T-helper 2 cell treated with Interferon-gamma antibody and Interleukin-4, amounts not matched to agents 100 ng/mL and 5 ng/mL, for 36 hours (primary cell): ENCODE measurements at regions not wholly inside any gene's neighbourhood (a gene's known extent, or its start where the extent isn't known, plus 50 kb on each side); places are given as distances from the start of the nearest gene placed in this dataset.

ENCODE experiments used
- intact Hi-C: fragments of 100-400 bp; cut with micrococcal nuclease; formaldehyde crosslinking; loops from one replicate; pipeline ENCODE4 v1.15.1; 2023

DNA sequence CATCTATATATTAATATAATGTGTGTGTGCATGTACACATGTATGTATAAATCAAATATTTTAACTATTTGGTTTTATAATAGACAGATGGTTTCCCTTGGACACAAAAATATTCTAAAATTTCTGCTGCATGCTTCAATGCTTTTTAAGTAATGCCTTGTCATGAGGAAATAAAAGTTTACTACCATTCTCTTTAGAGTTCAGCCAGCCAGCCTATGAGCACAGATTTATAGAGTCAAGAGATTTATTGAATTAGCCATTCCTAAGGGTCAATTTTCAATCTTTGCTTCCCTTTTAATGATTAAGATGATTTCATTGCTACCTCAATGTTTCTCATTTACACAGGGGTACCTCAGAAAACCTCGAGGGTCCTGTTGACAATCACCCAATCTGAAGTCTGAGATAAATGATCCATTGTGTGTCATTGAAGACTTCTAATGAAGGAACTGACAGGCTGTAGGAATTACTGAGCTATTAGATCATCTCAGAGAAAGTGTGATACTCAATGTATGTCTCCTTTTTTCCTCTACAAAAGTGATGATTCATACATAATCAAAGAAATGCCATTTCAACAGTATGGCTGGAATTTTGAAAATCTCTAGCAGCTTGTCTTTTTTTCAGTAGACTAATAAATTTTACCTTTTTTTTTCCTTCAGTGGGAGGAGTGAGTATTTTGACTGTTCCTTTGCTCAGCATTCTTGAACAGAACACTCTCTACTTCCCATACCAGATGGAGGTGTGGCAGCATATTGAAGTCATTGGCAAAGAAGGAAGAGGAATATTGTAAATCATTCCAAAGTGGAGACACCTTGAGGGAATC lies 222.6 kb upstream of the PCDH18 start:
- intact Hi-C loops: no loop called here

DNA sequence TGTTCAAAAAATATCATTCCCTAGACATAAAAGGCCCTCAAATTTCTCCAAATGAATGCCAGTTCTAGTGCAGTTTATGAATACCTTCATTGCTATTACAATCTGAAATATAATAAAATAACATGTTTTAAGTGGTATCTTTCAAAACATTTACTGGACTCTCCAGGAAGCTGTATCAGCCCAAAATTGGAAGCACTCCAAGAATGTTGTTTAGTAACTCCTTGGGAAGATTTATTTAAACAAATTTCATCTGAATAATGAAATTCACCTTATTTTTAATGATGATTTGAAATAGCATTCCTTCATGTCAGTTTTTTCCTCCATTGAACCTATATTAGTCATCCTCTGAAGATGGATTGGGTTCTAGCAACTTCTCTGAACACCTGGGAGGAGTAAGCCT lies 217.2 kb upstream of the PCDH18 start:
- intact Hi-C loops: no loop called here

DNA sequence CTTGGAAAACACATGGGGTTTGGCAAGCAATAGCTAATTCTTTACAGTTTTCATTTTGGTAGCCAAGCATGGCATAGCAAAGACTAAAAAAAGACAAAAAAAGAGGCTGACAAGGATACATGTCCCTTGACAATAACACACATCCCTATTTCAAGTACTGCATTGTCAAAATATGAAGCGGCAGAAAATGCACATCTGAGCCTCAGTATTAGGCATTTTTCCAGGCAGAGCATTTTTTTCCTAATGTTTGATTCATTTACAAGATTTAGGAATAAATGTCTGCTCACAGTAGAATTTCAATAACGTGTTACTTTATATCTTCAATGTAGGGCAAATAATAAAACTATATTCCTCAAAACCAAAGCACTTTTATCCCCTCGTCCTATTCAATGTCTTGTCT lies 216.3 kb upstream of the PCDH18 start:
- intact Hi-C loops: no loop called here

DNA sequence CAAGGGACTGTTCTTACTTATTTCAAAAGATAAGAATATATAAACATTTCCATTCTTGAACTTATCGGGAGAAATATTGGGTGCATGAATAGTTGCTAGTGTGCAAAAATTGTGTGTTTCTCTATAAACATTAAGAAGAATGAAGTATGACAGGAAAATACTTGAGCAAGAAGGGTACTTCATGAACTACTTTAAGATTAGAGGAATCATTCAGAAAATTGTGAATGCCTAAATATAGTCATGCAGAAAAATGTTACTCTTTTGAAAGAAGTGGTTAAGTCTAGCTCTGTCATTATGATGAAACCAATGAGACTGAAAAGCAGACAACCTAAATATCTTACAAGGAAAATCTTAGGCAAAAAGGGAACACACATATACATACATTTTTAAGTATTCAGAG lies 207.8 kb upstream of the PCDH18 start:
- intact Hi-C loops: no loop called here

DNA sequence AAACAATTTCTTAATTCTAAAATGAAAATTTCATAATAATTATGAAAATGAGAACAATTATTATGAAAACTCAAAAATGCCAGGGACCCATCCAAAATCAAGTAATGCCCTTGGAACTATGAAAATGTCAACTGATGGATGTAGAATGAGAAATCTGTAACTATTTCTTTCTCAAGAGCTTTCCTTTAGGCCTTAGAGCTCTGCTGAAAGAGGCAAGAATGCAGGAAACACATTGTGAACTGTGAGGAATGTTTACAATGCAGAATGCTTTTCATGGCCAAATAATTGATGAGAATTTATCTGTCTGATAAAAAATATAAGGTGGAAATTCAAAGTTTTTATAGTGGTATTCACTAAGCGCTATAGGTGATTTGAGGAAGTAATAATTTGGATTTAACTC lies 207.1 kb upstream of the PCDH18 start:
- intact Hi-C loops: no loop called here

DNA sequence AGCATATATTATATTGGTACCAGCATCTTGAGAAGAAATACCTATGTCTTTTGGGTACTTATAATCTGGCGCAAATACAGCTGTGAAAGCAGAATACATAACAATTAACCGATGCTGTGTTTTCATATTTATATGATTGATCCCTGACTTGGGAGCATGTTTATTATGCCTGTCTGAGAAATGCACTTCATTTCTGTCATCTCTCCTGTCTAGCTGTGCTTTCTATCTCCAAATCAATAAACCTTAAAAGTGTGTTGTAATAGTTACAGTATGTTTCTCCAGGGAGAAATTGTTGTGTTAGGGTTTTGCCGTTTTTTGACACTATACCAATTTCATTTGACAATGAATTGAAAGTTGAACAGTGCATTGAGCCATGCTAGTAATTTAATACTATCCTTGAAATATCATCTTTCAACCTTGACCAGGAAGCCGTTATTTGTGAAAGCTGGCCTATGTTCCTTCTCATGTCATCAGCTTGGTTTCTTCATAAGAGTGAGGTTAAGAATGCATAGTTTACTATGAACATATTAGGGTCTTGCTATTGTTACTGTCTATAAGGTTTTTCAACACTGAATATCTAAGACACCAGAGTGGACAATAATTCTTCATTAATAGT lies 206.2 kb upstream of the PCDH18 start:
- intact Hi-C loops: no loop called here

DNA sequence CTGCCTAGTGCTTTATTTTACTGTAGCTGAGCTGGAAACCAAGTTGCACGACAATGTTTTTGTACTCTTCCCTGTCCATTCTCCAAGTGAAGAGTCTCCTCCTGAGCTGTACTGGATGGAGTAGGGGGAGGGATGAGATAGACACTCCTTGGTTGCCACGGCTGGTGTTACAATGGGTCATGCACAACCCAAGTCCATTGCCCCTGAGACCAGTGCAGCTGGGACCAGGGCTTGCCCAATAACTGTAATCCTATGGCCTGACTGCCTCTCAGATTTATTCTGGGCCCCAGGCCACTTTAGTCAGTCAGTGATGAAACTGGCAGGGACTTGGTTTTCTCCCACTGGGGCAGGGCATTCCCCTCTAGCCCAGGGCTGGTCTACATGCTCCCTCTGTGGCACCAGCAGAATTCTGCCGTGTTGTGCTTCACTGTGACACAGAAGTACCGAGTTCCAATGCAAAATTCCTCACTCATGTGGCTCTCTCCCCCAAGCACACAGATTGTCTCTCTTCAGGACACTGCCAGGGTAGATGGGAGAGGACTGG lies 203.3 kb upstream of the PCDH18 start:
- intact Hi-C loops: no loop called here

DNA sequence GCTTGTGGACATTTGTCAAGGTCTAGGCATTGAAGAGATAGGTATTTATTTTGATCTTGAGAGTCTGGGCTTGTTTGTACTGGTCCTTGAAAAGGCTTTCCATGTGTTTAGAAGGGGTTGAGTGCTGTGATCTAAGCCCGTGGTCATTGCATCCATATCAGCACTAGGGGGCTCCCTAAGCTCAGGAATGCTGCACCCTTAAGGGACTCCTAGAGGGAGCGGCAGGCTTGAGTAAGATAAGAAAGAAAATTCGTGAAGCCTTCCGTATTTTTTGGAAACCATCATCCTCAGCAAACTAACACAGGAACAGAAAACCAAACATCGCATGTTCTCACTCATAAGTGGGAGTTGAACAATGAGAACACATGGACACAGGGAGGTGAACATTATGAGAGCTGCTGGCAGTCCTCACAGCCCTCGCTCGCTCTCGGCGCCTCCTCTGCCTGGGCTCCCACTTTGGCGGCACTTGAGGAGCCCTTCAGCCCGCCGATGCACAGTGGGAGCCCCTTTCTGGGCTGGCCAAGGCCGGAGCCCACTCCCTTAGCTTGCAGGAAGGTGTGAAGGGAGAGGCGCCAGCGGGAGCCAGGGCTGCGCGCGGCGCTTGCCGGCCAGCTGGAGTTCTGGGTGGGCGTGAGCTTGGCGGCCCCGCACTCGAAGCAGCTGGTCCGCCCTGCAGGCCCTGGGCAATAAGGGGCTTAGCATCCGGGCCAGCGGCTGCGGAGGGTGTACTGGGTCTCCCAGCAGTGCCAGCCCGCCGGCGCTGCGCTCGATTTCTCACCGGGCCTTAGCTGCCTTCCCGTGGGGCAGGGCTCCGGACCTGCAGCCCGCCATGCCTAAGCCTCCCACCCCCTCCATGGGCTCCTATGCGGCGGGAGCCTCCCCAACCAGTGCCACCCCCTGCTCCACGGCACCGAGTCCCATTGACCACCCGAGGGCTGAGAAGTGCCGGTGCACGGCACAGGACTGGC lies 201.2 kb upstream of the PCDH18 start:
- intact Hi-C loops: loop anchor here (5.0 kb wide), 2 partner anchors 359 to 949 kb away; no protein-coding TSS in a partner anchor

DNA sequence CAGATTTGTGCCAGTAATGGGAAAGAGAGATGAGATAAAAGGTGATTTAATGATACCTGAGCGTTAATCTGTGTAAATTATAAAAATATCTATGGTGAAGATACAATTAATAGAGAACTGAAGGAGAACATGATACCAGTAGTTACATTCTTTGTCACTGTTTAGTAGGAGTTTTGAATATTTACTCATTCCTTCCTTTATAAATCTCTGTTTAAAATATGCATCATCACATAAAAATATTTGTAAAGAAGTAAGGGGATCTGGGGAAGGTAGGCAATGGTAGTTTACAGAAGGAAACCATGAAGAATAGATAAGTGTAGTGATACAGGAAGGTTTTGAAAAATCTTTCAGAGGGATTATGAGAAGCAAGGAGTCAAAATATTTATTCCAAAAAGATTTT lies 190.6 kb upstream of the PCDH18 start:
- intact Hi-C loops: no loop called here

DNA sequence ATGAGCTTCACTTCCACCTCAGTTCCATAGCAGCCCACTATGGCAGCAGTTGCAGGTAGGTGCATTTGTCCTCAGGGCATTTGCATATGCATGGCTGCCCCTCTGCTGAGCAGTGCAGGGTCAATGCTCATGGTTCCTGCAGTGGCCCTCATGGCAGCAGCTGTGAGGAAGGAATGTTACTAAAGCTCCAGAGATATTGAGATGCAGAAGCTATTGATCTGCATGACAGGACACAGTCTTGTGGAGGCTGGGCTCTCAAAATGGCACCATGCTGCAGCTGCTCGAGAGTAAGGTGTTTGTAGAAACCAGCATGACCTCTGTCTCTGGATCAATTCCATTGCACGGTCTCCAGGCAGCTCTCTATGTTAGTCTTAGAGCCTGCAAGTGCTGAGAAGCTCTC lies 179.2 kb upstream of the PCDH18 start:
- intact Hi-C loops: no loop called here

DNA sequence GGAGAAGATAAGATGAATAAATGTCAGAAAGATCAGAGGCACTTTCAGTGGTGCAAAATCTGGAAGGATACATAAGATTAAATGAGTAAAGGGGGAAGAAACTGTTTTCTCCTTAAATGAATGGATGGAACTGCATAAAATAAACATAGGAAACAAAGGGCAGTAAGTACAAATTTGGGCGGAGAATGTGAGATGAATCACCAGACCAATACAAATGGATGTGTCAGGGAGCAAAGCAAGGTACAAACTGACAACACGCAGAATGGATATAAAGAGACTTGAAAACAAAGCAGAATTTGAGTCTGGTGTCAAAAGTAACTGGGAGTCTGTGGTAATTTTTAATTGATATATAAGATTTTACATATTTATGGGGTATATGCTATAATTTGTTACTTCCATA lies 175.3 kb upstream of the PCDH18 start:
- intact Hi-C loops: no loop called here

DNA sequence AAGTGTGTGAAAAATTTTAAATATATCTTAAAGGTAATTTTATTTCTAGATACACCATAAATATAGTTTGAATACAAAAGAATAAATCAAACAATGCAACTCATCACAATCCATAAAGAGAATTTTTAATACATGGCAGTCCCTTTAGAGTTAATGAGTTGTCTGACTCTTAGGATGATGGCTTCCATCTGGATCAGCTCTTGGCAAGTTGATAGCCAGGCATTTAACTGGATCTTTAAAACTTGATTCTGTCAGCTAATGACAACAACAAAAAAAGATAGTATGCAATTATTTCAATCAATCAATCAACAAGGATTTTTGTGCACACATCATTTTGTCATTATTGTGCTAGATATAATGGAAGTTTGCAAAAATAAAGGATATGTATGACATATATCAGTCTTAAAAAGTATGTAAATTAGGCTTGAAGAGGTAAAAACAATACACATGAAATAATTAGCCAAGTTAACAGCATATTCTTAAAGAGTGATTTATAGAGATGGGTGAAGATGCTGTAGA lies 174.9 kb upstream of the PCDH18 start:
- intact Hi-C loops: no loop called here

DNA sequence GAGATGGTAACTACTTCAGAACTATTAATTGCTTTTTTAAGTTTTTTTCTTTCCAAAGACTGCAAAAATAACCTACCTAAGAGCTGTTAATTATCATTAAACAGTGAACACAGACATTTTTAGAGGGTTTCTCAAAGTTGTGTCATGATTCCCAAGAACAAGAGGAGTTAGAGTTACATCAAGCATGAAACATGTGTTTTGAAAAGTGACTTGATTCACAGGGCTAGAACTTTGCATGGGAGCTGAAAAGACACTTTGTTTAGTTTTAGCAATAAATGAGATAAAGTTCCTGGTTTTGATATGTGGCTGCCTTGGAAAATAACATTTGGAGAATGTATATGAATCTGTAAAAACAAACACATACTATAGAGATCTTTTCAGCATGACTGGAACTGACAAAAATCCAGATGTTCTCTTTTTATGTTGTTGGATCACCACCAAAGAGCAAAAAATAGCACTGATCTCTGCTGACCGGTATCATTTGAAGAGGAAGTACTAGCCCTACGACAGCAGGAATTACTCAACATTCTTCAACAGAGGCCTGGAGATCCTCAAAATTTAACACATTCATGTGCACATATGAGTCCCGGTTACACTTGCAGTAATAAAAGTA lies 173.0 kb upstream of the PCDH18 start:
- intact Hi-C loops: no loop called here

DNA sequence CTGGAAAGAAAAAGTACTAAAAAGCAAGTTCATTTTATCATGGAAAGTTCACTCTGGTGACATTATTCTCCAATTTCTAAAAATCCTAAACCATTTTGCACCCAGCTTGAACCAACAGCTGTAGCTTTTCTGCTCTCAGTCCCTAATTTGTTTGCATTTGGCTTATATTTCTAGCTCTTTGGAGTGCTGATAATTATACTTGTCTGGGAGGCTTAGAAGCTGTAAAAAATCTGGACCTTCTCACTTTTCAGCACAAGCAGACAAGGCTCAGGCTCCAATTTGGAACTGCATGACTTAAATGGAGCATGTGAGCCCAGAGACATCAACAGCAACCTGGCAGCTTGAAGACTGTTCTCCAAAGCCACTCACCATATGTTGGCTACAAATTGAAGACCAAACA lies 170.9 kb upstream of the PCDH18 start:
- intact Hi-C loops: no loop called here

DNA sequence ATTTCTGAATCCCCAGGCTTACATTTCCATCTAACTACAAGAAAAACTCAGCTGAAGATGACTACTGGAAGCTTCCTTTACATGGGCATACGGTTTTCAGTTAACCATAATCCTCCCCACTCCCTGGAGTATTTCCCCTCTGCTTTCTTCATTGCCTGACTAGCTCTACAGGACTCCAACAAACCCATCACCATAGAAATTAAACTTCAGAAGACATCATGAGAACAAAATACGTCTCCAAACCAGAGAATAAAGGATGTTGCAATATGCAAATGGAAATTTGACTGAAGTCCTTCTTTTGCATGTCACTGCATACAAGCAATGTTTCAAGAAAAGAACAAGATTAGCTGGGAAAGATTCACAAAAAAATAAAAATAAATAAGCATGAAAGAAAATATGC lies 170.2 kb upstream of the PCDH18 start:
- intact Hi-C loops: no loop called here

DNA sequence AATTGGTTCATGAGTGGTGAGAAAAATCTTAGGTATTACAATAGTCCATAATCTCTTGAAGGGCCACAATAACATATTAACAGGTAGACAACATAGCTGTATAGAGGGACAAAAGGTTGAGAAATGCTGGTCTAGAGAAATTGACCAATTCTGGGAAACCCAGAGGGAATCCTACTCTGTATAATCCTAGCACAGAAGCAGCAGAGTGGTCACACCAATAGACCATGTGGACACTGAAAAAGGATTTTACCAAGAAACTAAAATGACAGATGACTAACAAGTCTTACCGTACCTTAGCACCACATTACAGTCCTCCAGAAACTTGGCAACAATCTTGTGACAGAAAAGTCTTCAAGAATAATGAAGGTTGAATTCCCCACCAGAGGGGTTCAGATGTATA lies 169.1 kb upstream of the PCDH18 start:
- intact Hi-C loops: no loop called here

DNA sequence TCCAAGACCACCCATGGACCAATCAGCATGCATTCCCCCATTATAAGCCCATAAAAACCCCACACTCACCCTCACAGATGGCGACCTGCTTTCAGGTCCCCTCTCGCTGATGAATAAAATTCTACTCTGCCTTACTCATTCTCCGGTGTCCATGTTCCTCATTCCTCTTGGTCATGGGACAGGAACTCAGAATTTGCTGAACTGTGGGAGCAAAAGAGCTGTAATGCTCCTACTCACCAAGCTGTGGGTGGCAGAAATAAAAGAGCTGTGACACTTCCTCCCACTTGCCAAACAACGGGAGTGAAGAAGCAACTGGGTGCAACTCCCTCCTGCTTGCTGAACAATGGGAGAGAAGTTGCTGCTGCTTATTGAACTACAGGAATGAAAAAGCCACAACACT lies 168.5 kb upstream of the PCDH18 start:
- intact Hi-C loops: no loop called here

DNA sequence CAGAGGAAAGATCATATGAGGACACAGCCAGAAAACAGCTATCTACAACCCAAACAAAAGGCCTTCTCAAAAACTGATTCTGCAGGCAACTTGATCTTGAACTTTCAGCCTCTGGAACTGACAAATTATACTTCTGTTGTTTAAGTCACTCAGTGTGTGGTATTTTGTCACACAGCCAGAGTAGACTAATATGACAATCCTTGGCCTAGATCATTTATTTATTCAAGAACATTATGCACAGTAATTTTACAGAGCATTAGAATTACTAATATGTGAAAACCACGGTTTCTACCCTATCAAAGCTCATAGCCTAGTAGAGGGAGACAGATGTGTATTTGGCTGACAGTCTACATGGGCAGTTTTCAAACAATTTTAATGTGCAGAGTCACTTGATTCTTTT lies 167.8 kb upstream of the PCDH18 start:
- intact Hi-C loops: no loop called here

DNA sequence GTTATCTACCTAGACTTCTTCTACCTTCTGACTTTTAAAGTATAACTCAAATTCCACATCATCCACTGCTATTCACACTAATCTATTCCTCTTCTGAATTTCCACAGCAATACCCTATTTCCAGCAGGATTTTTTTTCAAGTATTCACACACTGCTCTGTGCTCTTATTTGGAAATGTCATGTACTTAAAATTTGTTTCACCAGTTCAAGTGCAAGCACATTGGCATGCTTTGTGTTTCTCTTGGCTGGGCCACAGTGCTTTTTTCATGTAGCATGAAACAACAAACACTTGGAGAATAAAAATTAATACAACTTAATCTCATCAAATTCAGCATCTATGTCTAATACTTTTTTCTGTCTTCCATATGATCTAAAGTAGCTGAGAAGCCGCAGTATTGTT lies 161.8 kb upstream of the PCDH18 start:
- intact Hi-C loops: no loop called here

DNA sequence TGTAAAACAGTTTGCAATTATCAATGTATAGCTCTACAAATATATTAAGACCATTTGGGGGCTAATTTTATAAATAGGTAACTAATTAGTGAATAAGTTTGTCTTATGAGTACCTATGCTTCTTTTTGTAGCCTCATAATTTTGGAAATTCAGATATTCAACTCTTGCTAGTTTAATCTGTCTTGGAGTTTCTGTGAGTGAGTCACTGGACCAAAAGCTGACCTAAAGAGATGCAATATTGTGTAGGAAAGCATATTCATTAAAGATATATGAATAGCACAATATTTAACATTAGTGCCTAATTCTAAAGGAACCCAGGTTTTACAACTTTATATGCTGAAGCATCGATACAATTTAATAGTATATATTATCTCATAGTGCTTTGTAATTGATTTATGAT lies 161.3 kb upstream of the PCDH18 start:
- intact Hi-C loops: no loop called here

DNA sequence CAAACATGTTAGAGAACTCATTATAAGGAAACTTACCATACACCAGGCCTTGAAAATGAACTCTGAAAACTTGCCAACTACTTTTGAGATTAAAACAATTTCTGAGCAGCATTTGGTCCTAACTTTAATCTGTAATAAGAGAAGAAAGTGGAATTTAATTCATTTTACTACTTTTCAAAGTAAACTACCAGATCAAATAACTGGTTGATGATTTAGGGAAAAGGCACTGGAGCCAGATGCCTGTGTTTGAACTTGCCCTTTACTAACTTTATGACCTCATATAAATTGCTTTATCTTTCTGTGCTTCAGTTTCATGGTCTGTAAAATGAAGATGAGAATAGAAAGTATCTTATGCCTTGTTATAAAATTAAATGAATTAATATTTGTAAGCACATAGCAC lies 159.9 kb upstream of the PCDH18 start:
- intact Hi-C loops: no loop called here
